K562 (cell line): ENCODE measurements at regions not wholly inside any gene's neighbourhood (a gene's known extent, or its start where the extent isn't known, plus 50 kb on each side); places are given as distances from the start of the nearest gene placed in this dataset.

Source experiments
- ATAC-seq: fragments of 200-7000 bp; cut with Tn5 transposase; 3 replicates; pipeline ENCODE4 v1.9.1; 2020; ENCODE audit warnings: moderate library complexity
- BruUV-seq: library from RNA; stranded (reverse); fragments of 400-500 nt; replicated peaks from 2 replicates; lab custom pipeline; 2021; lab: Mats Ljungman, UMichigan
- CTCF ChIA-PET: fragments of 300-600 bp; formaldehyde crosslinking; extraction: SDS; loops from one replicate; lab custom pipeline; 2021; ENCODE audit warnings: low intra/inter-chr PET ratio; lab: Yijun Ruan, JAX
- POLR2A ChIA-PET: fragments of 300-600, 350-650 bp; sonication (Branson Sonifier 250); formaldehyde crosslinking; extraction: SDS; loops from one replicate; lab custom pipeline; 2021; ENCODE audit warnings: antibody characterized with exemption, inconsistent platforms; lab: Yijun Ruan, JAX
- DNase-seq, 4 experiments: peaks; one replicate each; pipeline versions ENCODE4 v3.0.0 to v3.0.0-alpha.2; 2011 to 2018; ENCODE audit warnings: low spot score in 3 of 4, mixed read lengths in 3 of 4; ENCODE audit errors: extremely low read depth in 1 of 4
- FAIRE-seq: peaks from 2 replicates; lab custom pipeline; 2011; peaks lifted over from hg19 to GRCh38; lab: Jason Lieb, UNC
- H2AFZ ChIP-seq: 2 replicates; pipeline ENCODE4 v1.6.0; 2011; ENCODE audit warnings: low read depth, low read length, control low read depth, inconsistent platforms
- H3K27ac ChIP-seq: fragments of 200-600 bp; 3 replicates; pipeline ENCODE4 v1.8.0; 2011; ENCODE audit warnings: low read depth, mild to moderate bottlenecking, control low read depth, inconsistent platforms, low read length, moderate library complexity, mixed read lengths; ENCODE audit errors: extremely low read depth
- H3K27me3 ChIP-seq, 2 experiments: fragments of 300-600 bp in 1 of 2; 2 replicates in 1 of 2; 3 replicates in 1 of 2; pipeline versions ENCODE4 v1.6.0 to v1.8.0; 2011; ENCODE audit warnings: inconsistent platforms in 2 of 2, low read length in 2 of 2, mild to moderate bottlenecking in 1 of 2, mixed read lengths in 1 of 2, moderate library complexity in 1 of 2; ENCODE audit not compliant: control insufficient read depth in 2 of 2, insufficient read depth in 2 of 2
- H3K36me3 ChIP-seq: fragments of 300-600 bp; 3 replicates; pipeline ENCODE4 v1.8.0; 2011; ENCODE audit warnings: mild to moderate bottlenecking, low read length, inconsistent platforms; ENCODE audit not compliant: control insufficient read depth, insufficient read depth
- H3K4me1 ChIP-seq, 2 experiments: fragments of 200-600 bp in 1 of 2; replicated peaks in 1 of 2; 2 replicates in 1 of 2; 3 replicates in 1 of 2; pipeline versions ENCODE4 v1.5.1 to v1.8.0; 2011; ENCODE audit warnings: inconsistent platforms in 2 of 2, low read length in 2 of 2, mild to moderate bottlenecking in 1 of 2, mixed read lengths in 1 of 2, moderate library complexity in 1 of 2; ENCODE audit not compliant: control insufficient read depth in 2 of 2, insufficient read depth in 2 of 2
- H3K4me2 ChIP-seq: 2 replicates; pipeline ENCODE4 v1.6.1; 2011; ENCODE audit warnings: low read length, control low read depth, inconsistent platforms, mixed read lengths; ENCODE audit not compliant: insufficient read depth
- H3K4me3 ChIP-seq: fragments of 200-600 bp; sonication (generic), shearing (Covaris generic); 2 replicates; pipeline ENCODE4 v1.5.1; 2016; ENCODE audit warnings: control low read depth, inconsistent platforms
- H3K79me2 ChIP-seq: fragments of 200-600 bp; 3 replicates; pipeline ENCODE4 v1.8.0; 2011; ENCODE audit warnings: low read length, inconsistent platforms; ENCODE audit not compliant: control insufficient read depth, insufficient read depth
- H3K9ac ChIP-seq, 2 experiments: 2 replicates each; pipeline versions ENCODE4 v1.6.0 to v1.6.1; 2011; ENCODE audit warnings: low read depth in 2 of 2, low read length in 2 of 2, control low read depth in 1 of 2, inconsistent platforms in 1 of 2, mild to moderate bottlenecking in 1 of 2, mixed read lengths in 1 of 2; ENCODE audit not compliant: insufficient read depth in 1 of 2
- H3K9me1 ChIP-seq: one replicate; pipeline ENCODE4 v1.6.0; 2011; ENCODE audit warnings: inconsistent platforms, mild to moderate bottlenecking, low read length, moderate library complexity; ENCODE audit not compliant: control insufficient read depth, insufficient read depth
- H3K9me3 ChIP-seq: replicated peaks from 2 replicates; pipeline ENCODE4 v1.5.1; 2011; ENCODE audit warnings: low read depth, low read length, inconsistent platforms; ENCODE audit not compliant: control insufficient read depth, insufficient read depth
- H4K20me1 ChIP-seq: replicated peaks from 2 replicates; pipeline ENCODE4 v1.6.1; 2011; ENCODE audit warnings: low read length, inconsistent platforms, mixed read lengths; ENCODE audit not compliant: control insufficient read depth, insufficient read depth
- BCLAF1 ChIP-seq, 2 experiments: fragments of 450-650 bp in 1 of 2; IDR thresholded peaks; 2 replicates each; pipeline ENCODE4 v1.6.1; 2011 to 2017; ENCODE audit warnings: low read depth in 2 of 2, antibody characterized with exemption in 1 of 2, borderline replicate concordance in 1 of 2, low read length in 1 of 2, mild to moderate bottlenecking in 1 of 2, mixed read lengths in 1 of 2; ENCODE audit not compliant: control insufficient read depth in 1 of 2
- DPF2 ChIP-seq: fragments of 450-650 bp; IDR thresholded peaks from 2 replicates; pipeline ENCODE4 v1.6.1; 2016
- GATA2 ChIP-seq: sonication (generic); formaldehyde crosslinking; IDR thresholded peaks from 2 replicates; pipeline ENCODE4 v1.4.0; 2020; ENCODE audit warnings: mild to moderate bottlenecking, missing genetic modification reagents
- HDAC3 ChIP-seq: fragments of 450-650 bp; IDR thresholded peaks from 2 replicates; pipeline ENCODE4 v1.6.1; 2018; ENCODE audit warnings: borderline replicate concordance, mild to moderate bottlenecking, moderate library complexity; ENCODE audit not compliant: partially characterized antibody
- MCM3 ChIP-seq: fragments of 450-650 bp; IDR thresholded peaks from 2 replicates; pipeline ENCODE4 v1.6.1; 2016
- PCBP1 ChIP-seq: fragments of 200-400 bp; formaldehyde crosslinking; IDR thresholded peaks from 2 replicates; pipeline ENCODE4 v1.6.1; 2018; ENCODE audit warnings: mild to moderate bottlenecking, low read depth, low read length; ENCODE audit not compliant: poor library complexity, severe bottlenecking
- PCBP2 ChIP-seq: fragments of 200-400 bp; formaldehyde crosslinking; IDR thresholded peaks from 2 replicates; pipeline ENCODE4 v1.6.1; 2018; ENCODE audit warnings: low read length, low read depth, mild to moderate bottlenecking, moderate library complexity; ENCODE audit not compliant: poor library complexity, severe bottlenecking
- PPARD ChIP-seq: fragments of 250-450 bp; sonication (Bioruptor Pico); IDR thresholded peaks from 2 replicates; pipeline ENCODE4 v1.8.0; 2022; ENCODE audit warnings: inconsistent platforms, mild to moderate bottlenecking, moderate library complexity
- RBM34 ChIP-seq: fragments of 200-400 bp; formaldehyde crosslinking; IDR thresholded peaks from 2 replicates; pipeline ENCODE4 v1.6.1; 2018; ENCODE audit warnings: low read length, borderline replicate concordance; ENCODE audit not compliant: insufficient read depth
- RFX1 ChIP-seq: fragments of 450-650 bp; IDR thresholded peaks from 2 replicates; pipeline ENCODE4 v1.6.1; 2016; ENCODE audit warnings: mild to moderate bottlenecking, moderate library complexity
- SRSF7 ChIP-seq: fragments of 200-400 bp; formaldehyde crosslinking; optimal IDR thresholded peaks from 2 replicates; pipeline ENCODE3; 2017; ENCODE audit warnings: mild to moderate bottlenecking, low read depth, low read length
- THAP7 ChIP-seq: fragments of 250-450 bp; sonication (Bioruptor Pico); IDR thresholded peaks from 2 replicates; pipeline ENCODE4 v1.5.0; 2021
- USF2 ChIP-seq: sonication (generic); formaldehyde crosslinking; IDR thresholded peaks from 2 replicates; pipeline ENCODE4 v1.5.0; 2020; ENCODE audit warnings: missing genetic modification reagents
- ZNF695 ChIP-seq: fragments of 450-650 bp; formaldehyde crosslinking; IDR thresholded peaks from 2 replicates; pipeline ENCODE4 v1.4.0; 2020; ENCODE audit warnings: mild to moderate bottlenecking, moderate library complexity
- WGBS: fragments of 100-300 bp; shearing (Covaris generic); methylation state at CpG from one replicate; pipeline ENCODE4 v1.1.6; 2016; ENCODE audit warnings: low coverage, mixed read lengths; ENCODE audit not compliant: insufficient coverage; ENCODE audit errors: missing lambda C conversion rate; 5-methylcytosine and 5-hydroxymethylcytosine counted together
- in situ Hi-C: fragments of 300-500 bp; cut with MboI; formaldehyde crosslinking; loops from 4 replicates; pipeline ENCODE4 v1.15.0; 2018; ENCODE audit warnings: inconsistent platforms, mixed read lengths
- intact Hi-C: fragments of 100-400 bp; cut with micrococcal nuclease; formaldehyde crosslinking; loops from 2 replicates; pipeline ENCODE4 v1.14.2; 2022

- TF ChIP-seq RBM34 (no peak), HDAC3 (no peak)
Measured at GRCh38 chr6:144824018-144824417, 538.9 kb downstream of the UTRN start (continued).

- Histone ChIP-seq H3K36me3 (no peaks in the 10 kb centered on the region), H3K9ac (no peak overlapping the region), H2AFZ (no peak overlapping the region), H3K9me1 (no peaks in the 10 kb centered on the region), H3K27ac (no peak overlapping the region), H3K4me3 (no peak overlapping the region), H3K9me3 (no peaks in the 10 kb centered on the region), H3K79me2 (no peaks in the 10 kb centered on the region), H3K27me3 (no peaks in the 10 kb centered on the region), H4K20me1 (no peaks in the 10 kb centered on the region), H3K4me1 (peaks cover 0 to 2% of the 10 kb centered on the region in 2 experiments; a peak in 1 of 5 replicates), H3K4me2 (no peak overlapping the region)
- ATAC-seq = no peak
- in situ Hi-C loops (no loop called here), intact Hi-C loops (no loop called here)
- no TSS peak for BruUV-seq
- POLR2A ChIA-PET = no interaction called here
- 35% methylated on average over 6 of the region's 6 CpGs for WGBS
- TF ChIP-seq PCBP2 (no peak), BCLAF1 (IDR thresholded peaks at IDR 0.05; ENCODE audit: borderline replicate concordance in 1 of 2, control insufficient read depth in 1 of 2, low read depth in 2 of 2, low read length in 1 of 2) (no peak), THAP7 (CRISPR knock-in tag) (no peak), PPARD (CRISPR knock-in tag) (no peak), GATA2 (CRISPR knock-in tag) (no peak), SRSF7 (no peak), MCM3 (no peak), DPF2 (no peak), RFX1 (no peak), ZNF695 (no peak), USF2 (CRISPR knock-in tag) (no peak), PCBP1 (no peak)
- CTCF ChIA-PET = no interaction called here
- DNase-seq = no peak
- no peak for FAIRE-seq
Measured at GRCh38 chr6:144834426-144835038, 549.4 kb downstream of the UTRN start.
